ENCODE measurements at regions not wholly inside any gene's neighbourhood (a gene's known extent, or its start where the extent isn't known, plus 50 kb on each side); places are given as distances from the start of the nearest gene placed in this dataset.
"Not testable (repeated sequence)": the region's sequence is repeated elsewhere in the genome, so short reads cannot be mapped to it uniquely, and the experiment has no call there.

DNA sequence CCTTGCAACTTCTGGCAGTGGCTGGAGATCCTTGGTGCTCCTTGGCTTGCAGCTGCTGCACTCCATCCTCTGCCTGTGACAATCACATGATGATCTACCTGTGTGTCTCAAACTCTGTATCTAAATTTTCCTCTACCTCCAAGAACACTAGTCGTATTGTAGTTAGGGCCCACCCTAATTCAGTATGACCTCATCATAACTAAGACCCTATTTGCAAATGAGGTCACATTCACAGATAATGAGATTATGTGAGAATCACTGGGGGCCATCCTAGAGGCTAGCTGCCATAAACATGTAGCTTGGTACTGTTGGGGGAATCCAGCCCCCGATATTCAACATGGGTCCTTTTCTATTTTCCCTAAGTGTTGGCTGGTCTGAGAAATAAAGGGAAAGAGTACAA, 183.0 kb upstream of the SMLR1 start:
- no peak for DNase-seq (ENCODE audit: extremely low read depth in 1 of 11, low read depth in 9 of 11, low spot score in 4 of 11)

- not testable (repeated sequence) for DNase-seq (ENCODE audit: extremely low read depth in 1 of 11, low read depth in 9 of 11, low spot score in 4 of 11)
These were observed 182.4 kb upstream of the SMLR1 start for GRCh38 chr6:130644769-130645168.

- DNase-seq (ENCODE audit: extremely low read depth in 1 of 11, low read depth in 9 of 11, low spot score in 4 of 11) = no peak
These were observed 180.0 kb upstream of the SMLR1 start for GRCh38 chr6:130647246-130647645.

DNA sequence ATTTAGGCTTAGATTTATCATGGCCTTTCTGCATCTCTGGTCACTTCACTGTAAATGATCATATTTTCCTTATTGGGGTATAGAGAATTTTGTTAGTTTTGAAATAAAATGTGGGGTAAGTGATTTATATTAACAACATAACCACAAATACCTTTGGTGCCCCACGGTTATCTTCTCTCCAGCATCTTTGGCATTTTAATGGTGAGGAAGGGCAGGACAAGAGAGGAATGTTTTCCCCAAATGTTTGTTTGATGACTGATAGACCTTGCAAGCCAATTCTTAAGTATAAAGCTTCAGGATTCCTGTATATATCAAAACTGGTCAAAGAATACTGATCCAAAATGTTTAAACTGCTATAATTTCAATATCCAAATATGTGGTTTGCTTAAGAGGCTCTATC, 171.6 kb upstream of the SMLR1 start:
- DNase-seq (ENCODE audit: extremely low read depth in 1 of 11, low read depth in 9 of 11, low spot score in 4 of 11) = no peak

- DNase-seq (ENCODE audit: extremely low read depth in 1 of 11, low read depth in 9 of 11, low spot score in 4 of 11) = no peak
These were observed 166.1 kb upstream of the SMLR1 start for GRCh38 chr6:130661077-130661476.

GRCh38 chr6:130666786-130667185, 160.4 kb upstream of the SMLR1 start:
- DNase-seq (ENCODE audit: extremely low read depth in 1 of 11, low read depth in 9 of 11, low spot score in 4 of 11) = no peak

- DNase-seq (ENCODE audit: extremely low read depth in 1 of 11, low read depth in 9 of 11, low spot score in 4 of 11) = no peak
These were observed 157.1 kb upstream of the SMLR1 start for GRCh38 chr6:130670142-130670541.

DNA sequence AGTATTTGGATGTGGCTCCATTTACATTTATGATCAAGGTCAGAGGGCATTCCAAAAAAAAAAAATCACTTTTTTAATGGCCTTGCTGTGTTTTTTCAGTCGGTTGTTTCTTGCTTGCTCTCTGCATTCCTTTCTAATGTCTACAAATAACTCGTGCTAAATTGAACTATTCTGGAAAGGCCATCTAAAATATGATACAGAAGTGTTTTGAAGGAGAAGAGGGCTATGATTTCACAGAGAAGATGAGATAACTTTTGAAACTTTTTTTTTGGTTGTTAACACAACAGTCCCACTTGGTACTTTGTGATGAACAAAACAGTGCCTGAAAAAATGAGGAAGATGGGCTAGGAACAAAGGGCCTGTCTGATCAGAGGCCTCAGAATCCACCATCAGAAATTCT, 156.1 kb upstream of the SMLR1 start:
- DNase-seq (ENCODE audit: extremely low read depth in 1 of 11, low read depth in 9 of 11, low spot score in 4 of 11) = no peak

DNA sequence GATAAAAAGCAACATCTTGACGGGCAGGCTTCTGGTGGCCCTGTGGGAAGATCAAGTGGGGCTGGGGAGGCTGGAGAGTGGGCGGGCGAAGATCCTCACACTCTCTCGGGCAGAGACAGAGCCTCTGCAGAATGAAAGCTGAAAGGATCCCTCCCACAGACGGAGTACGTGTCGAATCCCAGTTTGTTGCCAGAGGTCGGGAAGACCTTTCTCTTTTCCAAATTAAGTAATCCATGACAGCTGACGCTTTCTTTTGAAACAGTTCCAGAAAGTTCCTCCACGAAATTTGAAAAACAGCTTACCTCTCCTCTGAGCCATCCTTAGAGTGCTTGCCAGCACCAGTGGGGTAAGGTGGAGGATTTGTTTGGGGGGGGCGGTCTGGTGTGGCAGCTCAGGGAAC, 155.6 kb upstream of the SMLR1 start:
- DNase-seq (ENCODE audit: extremely low read depth in 1 of 11, low read depth in 9 of 11, low spot score in 4 of 11) = no peak

- no peak for DNase-seq (ENCODE audit: extremely low read depth in 1 of 11, low read depth in 9 of 11, low spot score in 4 of 11)
These were observed 155.1 kb upstream of the SMLR1 start for GRCh38 chr6:130672153-130672552.

DNA sequence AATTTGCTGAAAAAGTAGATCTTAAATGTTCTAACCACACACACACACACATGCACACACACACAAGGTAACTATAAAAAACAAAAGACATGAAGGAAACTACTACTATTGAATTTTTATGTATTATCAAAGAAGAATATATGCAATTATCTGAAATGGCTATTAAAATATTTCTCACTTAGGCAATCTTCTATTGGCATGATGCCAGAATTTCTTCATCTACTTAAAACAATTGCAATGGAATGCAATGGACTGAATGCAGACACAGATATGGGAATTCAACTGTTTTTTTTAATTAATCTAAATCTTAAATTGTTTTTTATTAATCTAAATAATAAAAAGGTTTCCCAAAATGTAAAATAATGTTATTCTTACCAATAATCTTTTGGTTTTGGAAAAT, 152.6 kb upstream of the SMLR1 start:
- no peak for DNase-seq (ENCODE audit: extremely low read depth in 1 of 11, low read depth in 9 of 11, low spot score in 4 of 11)

- no peak for DNase-seq (ENCODE audit: extremely low read depth in 1 of 11, low read depth in 9 of 11, low spot score in 4 of 11)
These were observed 152.1 kb upstream of the SMLR1 start for GRCh38 chr6:130675072-130675471.

- DNase-seq (ENCODE audit: extremely low read depth in 1 of 11, low read depth in 9 of 11, low spot score in 4 of 11) = no peak
These were observed 151.0 kb upstream of the SMLR1 start for GRCh38 chr6:130676077-130676772.

DNA sequence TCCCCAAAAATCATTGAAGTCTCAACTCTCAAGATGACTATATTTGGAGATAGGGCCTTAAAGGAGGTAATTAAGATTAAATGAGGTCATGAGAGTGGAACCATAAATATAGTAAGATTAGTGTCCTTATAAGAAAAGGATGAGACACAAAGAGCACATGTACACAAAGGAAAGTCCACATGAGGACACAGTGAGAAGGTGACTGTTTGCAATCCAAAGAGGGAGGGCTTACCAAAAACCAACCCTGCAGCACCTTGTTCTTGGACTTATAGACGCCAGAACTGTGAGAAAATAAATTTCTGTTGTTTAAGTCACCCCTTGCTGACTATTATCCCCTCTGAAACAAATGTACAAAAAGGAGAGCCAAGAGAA, 150.4 kb upstream of the SMLR1 start:
- DNase-seq (ENCODE audit: extremely low read depth in 1 of 11, low read depth in 9 of 11, low spot score in 4 of 11) = no peak

DNA sequence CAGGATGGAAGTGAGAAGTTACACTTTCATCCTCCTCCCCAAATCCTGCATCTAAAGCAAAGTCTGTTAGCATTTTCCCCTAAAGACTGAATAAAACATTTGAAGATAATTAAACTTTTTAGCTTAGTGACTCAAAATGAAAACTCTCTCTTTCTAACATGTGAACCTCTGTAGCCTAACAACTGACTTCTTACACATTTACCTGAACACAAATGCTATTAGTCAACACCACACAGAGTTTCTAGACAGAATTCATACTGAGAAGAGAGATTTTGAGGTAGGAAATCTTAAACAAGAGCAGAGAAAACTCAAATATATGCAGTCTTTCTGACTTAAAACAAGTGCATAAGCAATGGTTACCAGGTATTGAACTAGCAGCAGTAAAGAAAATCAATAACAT, 149.9 kb upstream of the SMLR1 start:
- no peak for DNase-seq (ENCODE audit: extremely low read depth in 1 of 11, low read depth in 9 of 11, low spot score in 4 of 11)

DNA sequence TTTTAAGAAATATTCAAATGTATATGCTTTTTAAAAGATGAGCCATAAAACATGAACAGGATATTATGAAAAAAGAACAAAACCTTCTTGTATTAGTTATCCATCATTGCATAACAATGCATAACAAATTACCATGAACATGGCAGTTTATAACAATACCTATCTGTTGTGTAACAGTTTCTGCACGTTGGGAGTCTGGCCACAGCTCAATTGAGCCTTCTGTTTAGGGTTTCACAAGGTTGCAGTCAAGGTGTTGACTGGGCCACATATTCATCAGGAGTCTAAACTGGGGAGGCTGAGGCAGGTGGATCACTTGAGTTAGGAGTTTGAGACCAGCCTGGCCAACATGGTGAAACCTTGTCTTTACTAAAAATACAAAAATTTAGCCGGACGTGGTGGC, 149.4 kb upstream of the SMLR1 start:
- DNase-seq (ENCODE audit: extremely low read depth in 1 of 11, low read depth in 9 of 11, low spot score in 4 of 11) = no peak

- DNase-seq (ENCODE audit: extremely low read depth in 1 of 11, low read depth in 9 of 11, low spot score in 4 of 11) = no peak
These were observed 147.5 kb upstream of the SMLR1 start for GRCh38 chr6:130679684-130680083.

DNA sequence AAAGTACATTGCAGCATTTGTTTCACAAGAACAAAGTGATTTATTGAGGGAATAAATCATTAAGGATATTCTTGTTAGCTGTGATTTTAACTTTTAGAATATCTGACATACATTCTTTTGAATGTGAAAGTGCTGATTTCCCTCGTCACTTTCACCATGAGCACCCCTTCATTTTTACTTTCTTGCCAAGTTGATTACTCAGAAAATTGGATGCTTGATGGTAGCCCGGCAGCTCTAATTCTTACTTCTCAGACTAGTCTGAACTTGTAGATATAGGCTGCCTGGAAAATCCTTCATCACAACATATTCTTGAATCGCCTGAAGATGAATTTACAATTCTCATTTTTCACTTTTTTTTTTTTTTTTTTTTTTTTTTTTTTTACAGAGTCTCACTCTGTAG, 147.1 kb upstream of the SMLR1 start:
- no peak for DNase-seq (ENCODE audit: extremely low read depth in 1 of 11, low read depth in 9 of 11, low spot score in 4 of 11)

GRCh38 chr6:130681028-130681427, 146.2 kb upstream of the SMLR1 start:
- DNase-seq (ENCODE audit: extremely low read depth in 1 of 11, low read depth in 9 of 11, low spot score in 4 of 11) = no peak

GRCh38 chr6:130682066-130682465, 145.1 kb upstream of the SMLR1 start:
- DNase-seq (ENCODE audit: extremely low read depth in 1 of 11, low read depth in 9 of 11, low spot score in 4 of 11) = no peak

- DNase-seq (ENCODE audit: extremely low read depth in 1 of 11, low read depth in 9 of 11, low spot score in 4 of 11) = peak in 1 of 11 donors; percentile 6
These were observed 143.3 kb upstream of the SMLR1 start for GRCh38 chr6:130683761-130684517.
